Right lobe of liver (tissue), 6 donors: ENCODE measurements at regions not wholly inside any gene's neighbourhood (a gene's known extent, or its start where the extent isn't known, plus 50 kb on each side); places are given as distances from the start of the nearest gene placed in this dataset.

Source experiments
- ATAC-seq, 4 donors: fragments of 200-7000 bp; cut with Tn5 transposase; one replicate each; pipeline ENCODE4 v1.9.1; 2020; ENCODE audit warnings: mild to moderate bottlenecking in 4 of 4, moderate library complexity in 4 of 4
- DNase-seq, 3 donors: peaks; one replicate each; pipeline ENCODE4 v3.0.0-alpha.2; 2020
- H3K27ac ChIP-seq, 3 donors: fragments of 200-600 bp; one replicate each; pipeline ENCODE4 v1.8.0; 2022
- H3K27me3 ChIP-seq, 2 donors: fragments of 200-600 bp; one replicate each; pipeline ENCODE4 v1.8.0; 2022
- H3K36me3 ChIP-seq, 4 donors: fragments of 200-600 bp; sonication (generic) in 1 of 4; one replicate each; pipeline versions ENCODE4 v1.5.1 to v1.8.0; 2017 to 2022; ENCODE audit warnings: control low read depth in 1 of 4
- H3K4me1 ChIP-seq, 4 donors: fragments of 200-600 bp; sonication (generic) in 1 of 4; one replicate each; pipeline versions ENCODE4 v1.5.1 to v1.8.0; 2017 to 2022; ENCODE audit warnings: control low read depth in 1 of 4
- H3K4me3 ChIP-seq, 3 donors: fragments of 200-600 bp; one replicate each; pipeline ENCODE4 v1.8.0; 2022
- H3K9me3 ChIP-seq, 4 donors: fragments of 200-600 bp; sonication (generic) in 1 of 4; one replicate each; pipeline versions ENCODE4 v1.5.1 to v1.8.0; 2017 to 2022; ENCODE audit warnings: control low read depth in 1 of 4
- POLR2A ChIP-seq: fragments of 450-650 bp; IDR thresholded peaks from one replicate; pipeline ENCODE4 v1.6.1; 2017; ENCODE audit warnings: antibody characterized with exemption, mild to moderate bottlenecking
- WGBS: methylation state at CpG from one replicate; pipeline ENCODE4 v1.1.6; 2018; ENCODE audit warnings: low coverage, low lambda C conversion rate; ENCODE audit not compliant: insufficient coverage; ENCODE audit errors: missing lambda C conversion rate; 5-methylcytosine and 5-hydroxymethylcytosine counted together
- intact Hi-C, 2 donors: fragments of 100-400 bp; cut with DNase I; formaldehyde crosslinking; loops; one replicate each; pipeline versions ENCODE4 v1.11.2 to v1.14.1; 2022
- TF ChIP-seq, protein P1 (sequence below), 4 donors: fragments of 200-600 bp in 3 of 4; fragments of 450-650 bp in 1 of 4; IDR thresholded peaks; one replicate each; pipeline versions ENCODE4 v1.5.1 to v1.8.0; 2016 to 2022; ENCODE audit warnings: antibody characterized with exemption in 4 of 4, mild to moderate bottlenecking in 2 of 4
- donor health status: DM: no; HTN: yes; CAD: no.
- donor health status: DM: no; HTN: no; CAD: no.
- donor health status: DM: no; HTN: no; CAD: no.
- donor health status: DM: no; HTN: yes; CAD: no.
- donor health status: DM: no; HTN: yes; CAD: no.

DNA sequence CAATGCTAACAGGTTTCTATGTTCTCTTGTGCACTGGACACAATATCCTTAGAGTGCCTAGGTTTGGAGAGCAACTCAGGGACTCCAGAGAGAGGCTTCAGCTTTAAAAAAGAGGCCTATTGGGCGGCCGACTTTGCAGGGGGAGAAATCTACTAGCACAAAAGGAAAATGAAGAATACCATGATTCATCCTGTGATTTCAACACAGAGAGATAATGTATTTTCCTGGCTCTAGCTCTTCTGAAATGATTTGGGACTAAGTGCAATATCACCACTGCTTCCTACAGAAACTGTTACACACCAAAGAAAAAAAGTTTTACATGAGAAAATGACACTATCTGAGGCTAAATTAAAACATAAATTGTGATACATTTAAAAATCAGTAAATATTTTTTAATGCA, 146.1 kb upstream of the TSLP start:
- Histone ChIP-seq H3K9me3 (no peaks in the 10 kb centered on the region), H3K36me3 (no peaks in the 10 kb centered on the region), H3K27ac (no peak overlapping the region), H3K4me3 (no peak overlapping the region), H3K27me3 (no peaks in the 10 kb centered on the region), H3K4me1 (no peaks in the 10 kb centered on the region)
- intact Hi-C loops: no loop called here
- DNase-seq (no peak), ATAC-seq (no peak)
- TF ChIP-seq POLR2A: no peak
- TF ChIP-seq, protein P1, sequence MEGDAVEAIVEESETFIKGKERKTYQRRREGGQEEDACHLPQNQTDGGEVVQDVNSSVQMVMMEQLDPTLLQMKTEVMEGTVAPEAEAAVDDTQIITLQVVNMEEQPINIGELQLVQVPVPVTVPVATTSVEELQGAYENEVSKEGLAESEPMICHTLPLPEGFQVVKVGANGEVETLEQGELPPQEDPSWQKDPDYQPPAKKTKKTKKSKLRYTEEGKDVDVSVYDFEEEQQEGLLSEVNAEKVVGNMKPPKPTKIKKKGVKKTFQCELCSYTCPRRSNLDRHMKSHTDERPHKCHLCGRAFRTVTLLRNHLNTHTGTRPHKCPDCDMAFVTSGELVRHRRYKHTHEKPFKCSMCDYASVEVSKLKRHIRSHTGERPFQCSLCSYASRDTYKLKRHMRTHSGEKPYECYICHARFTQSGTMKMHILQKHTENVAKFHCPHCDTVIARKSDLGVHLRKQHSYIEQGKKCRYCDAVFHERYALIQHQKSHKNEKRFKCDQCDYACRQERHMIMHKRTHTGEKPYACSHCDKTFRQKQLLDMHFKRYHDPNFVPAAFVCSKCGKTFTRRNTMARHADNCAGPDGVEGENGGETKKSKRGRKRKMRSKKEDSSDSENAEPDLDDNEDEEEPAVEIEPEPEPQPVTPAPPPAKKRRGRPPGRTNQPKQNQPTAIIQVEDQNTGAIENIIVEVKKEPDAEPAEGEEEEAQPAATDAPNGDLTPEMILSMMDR (IDR thresholded peaks at IDR 0.05): no peak
- WGBS: 81% methylated on average over 2 of the region's 2 CpGs

DNA sequence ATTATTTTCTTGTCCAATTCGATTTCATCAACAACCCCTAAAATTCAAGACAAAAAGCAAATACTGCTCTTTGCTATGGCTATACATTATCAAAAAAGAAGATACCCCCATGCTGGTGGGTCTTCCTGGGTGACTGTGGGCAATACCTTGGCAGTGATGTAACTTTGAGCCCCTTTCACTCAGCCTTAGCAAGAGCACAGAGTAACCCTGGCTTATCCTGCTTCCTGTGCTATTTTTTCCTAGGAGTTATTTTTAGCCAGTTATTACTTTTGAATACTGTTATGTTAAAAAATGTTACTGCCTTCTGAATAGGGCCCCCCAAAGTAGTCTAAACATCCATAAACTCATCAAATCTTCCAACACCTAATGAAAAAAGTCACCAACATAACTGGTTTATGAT, 145.6 kb upstream of the TSLP start:
- 35% methylated on average over 1 of the region's 1 CpG for WGBS

DNA sequence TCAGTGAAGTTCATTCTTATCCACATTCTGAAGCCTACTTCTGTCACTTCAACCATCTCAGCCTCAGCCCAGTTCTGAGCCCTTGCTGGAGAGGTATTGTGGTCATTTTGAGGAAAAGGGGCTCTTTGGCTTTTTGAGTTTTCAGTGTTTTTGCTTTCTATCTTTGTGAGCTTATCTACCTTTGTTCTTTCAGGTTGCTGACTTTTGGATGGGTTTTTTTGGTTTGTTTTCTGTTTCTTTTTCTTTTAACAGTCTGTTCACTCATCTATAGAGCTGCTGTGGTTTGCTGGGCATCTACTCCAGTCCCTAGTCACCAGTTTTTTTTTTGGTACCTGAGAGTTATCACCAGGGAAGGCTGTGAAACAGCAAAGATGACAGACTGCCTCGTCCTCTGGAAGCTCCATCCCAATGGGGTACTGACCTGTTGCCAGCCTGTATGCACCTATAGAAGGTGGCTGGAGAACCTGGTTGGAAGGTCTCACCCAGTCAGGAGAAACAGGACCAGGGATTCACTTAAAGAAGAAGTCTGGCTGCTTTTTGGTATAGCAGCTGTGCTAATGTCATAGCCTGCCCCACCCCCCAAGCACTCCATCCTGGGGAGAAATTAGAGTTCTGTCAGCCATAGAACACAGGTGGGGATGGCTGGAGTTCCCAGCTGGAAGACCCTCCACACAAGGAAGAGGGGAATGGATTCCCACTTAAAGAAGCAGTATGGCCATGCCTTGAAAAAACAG, 138.6 kb upstream of the TSLP start:
- no peak for DNase-seq
- WGBS: 30% methylated on average over 1 of the region's 1 CpG

More for the DNA sequence above, 145.6 kb upstream of the TSLP start:
- intact Hi-C loops: no loop called here
- H3K36me3 ChIP-seq: no peaks in the 10 kb centered on the region
- no peak overlapping the region for H3K4me3 ChIP-seq
- TF ChIP-seq POLR2A: no peak
- TF ChIP-seq, protein P1 (IDR thresholded peaks at IDR 0.05): no peak
- no peak overlapping the region for H3K27ac ChIP-seq
- ATAC-seq (no peak), DNase-seq (no peak)
- no peaks in the 10 kb centered on the region for H3K27me3 ChIP-seq
- no peaks in the 10 kb centered on the region for H3K9me3 ChIP-seq
- H3K4me1 ChIP-seq: no peaks in the 10 kb centered on the region

GRCh38 chr5:110940136-110940535, 131.4 kb upstream of the TSLP start:
- Histone ChIP-seq H3K36me3 (no peaks in the 10 kb centered on the region), H3K27me3 (no peaks in the 10 kb centered on the region), H3K9me3 (no peaks in the 10 kb centered on the region), H3K4me3 (no peak overlapping the region), H3K4me1 (peaks cover 0 to 1% (median under 1%) of the 10 kb centered on the region in 4 donors), H3K27ac (no peak overlapping the region)
- DNase-seq: no peak
- TF ChIP-seq, protein P1 (IDR thresholded peaks at IDR 0.05): no peak
- TF ChIP-seq POLR2A: no peak
- intact Hi-C loops: no loop called here
- no peak for ATAC-seq
- 58% methylated on average over 1 of the region's 6 CpGs for WGBS

More for the DNA sequence above, 138.6 kb upstream of the TSLP start:
- intact Hi-C loops: no loop called here
- TF ChIP-seq, protein P1 (IDR thresholded peaks at IDR 0.05): no peak
- TF ChIP-seq POLR2A: no peak
- Histone ChIP-seq H3K9me3 (no peaks in the 10 kb centered on the region), H3K27ac (no peak overlapping the region), H3K36me3 (no peaks in the 10 kb centered on the region), H3K27me3 (no peaks in the 10 kb centered on the region), H3K4me1 (no peaks in the 10 kb centered on the region), H3K4me3 (no peak overlapping the region)
- no peak for ATAC-seq
